ENCODE measurements at regions not wholly inside any gene's neighbourhood (a gene's known extent, or its start where the extent isn't known, plus 50 kb on each side); places are given as distances from the start of the nearest gene placed in this dataset.
A peak's percentile ranks its signal among the peaks of the same experiment; 100 is the strongest.

DNA sequence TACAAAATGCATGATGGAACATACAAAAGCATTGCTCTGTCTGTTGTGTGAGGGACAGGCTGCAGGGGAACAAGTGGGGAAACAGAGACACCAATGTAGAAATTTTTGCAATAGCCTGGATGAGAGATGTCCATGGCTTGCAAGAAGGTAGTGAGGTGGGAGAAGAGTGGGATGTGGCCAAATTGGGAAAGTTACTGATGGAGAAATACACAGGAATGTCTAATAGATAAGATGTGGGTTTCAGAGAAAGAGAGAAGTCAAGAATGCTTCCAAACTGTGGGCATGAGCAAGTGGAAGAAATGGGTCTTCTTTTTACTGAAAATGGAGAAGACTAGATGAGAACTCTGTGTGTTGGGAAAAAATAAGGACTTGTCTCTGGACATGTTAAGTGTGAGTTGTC, 592.7 kb downstream of the TNS3 start:
- no peak for DNase-seq (ENCODE audit: low read depth)

DNA sequence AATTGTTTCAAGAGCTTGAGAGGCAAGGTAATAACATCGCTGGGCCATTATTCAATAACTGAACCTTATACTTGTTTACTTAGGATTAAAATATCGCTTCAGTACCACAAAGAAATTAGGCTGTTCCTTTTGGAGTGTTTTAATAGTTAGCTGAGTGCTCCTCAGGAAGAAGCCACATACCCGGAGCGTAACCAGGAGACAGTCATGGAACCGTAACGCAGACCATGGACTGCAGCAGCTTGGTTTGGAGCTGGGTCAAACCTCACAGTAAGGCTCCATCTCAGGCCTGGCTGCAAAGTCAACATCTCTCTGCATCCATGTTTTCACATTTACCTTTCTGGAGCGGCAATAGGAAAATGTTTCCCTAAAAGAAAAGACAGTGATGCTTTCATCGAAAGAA, 599.0 kb downstream of the TNS3 start:
- no peak for DNase-seq (ENCODE audit: low read depth)

DNA sequence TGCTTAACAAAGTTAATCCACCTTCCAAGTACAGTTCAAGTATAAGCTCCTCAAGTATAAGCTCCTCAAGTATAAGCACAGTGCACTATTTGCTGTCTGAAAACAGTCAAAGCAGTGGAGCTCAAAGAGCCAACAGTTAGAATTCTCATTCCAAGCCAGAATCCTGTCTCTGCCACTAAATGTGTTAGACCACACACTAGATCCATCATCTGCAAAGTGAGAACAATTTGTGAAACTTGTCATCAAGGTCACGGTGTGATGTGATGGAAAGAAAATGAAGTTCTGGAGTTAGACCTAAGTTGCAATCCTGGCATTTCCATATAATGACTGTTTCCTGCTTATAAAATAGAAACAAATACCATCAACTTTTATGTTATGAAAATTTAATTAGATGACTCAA, 602.5 kb downstream of the TNS3 start:
- DNase-seq (ENCODE audit: low read depth), result no peak

DNA sequence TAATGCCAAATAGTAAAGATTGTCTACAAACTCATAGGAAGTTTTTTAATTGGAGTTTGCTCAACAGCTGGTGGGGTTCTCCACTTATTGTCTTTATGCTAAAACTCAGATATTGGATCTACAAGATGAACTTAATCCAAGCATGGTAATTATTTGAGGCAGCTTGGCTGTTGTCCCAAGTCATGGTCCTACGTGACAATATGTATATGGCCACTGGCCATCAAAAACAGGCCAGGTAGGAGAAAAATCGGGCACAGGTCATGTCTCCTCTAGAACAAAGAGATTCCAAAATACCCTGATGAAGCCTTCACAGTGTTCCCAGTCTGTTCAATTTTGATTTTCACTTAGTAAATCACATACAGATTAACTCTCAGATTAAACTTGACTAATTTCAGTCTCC, 606.4 kb downstream of the TNS3 start:
- no peak for DNase-seq (ENCODE audit: low read depth)

DNA sequence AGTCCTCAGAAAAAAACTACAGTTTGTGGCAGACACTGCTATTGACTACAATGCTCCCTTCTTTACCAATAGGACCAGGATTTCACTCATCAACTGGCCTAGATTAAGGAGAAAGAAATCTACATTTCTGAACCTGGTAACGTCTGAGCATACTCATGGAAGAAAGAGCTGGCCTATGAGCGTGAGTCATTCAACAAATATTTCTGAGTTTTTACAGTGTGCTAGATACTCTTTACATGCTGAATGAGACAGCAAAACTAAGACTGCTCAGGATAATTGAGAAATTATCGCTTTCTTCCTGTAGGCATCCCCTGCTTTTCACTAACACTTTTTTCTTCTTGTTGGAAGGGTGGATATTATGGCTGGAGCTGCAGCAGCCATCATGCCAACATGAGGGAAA, 609.7 kb downstream of the TNS3 start:
- DNase-seq (ENCODE audit: low read depth), result peak; percentile 45

DNA sequence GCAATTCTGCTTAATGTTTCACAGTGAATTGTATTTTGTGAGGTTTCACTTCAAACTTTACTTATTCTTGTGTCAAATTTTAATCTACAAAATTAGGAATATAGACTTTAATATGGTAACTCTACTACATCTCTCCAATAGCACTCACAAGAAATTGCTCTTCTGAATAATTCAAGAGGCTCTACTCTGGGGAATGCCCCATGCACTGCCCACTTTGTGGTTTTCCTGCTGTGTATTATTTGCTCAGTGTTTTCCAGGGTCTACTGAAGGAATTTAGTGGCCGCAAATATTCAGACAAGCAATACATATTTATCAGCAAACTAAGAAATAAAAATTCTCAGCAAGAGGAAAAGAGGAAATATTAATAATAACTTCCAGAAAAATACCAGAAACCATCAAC, 611.4 kb downstream of the TNS3 start:
- no peak for DNase-seq (ENCODE audit: low read depth)

DNA sequence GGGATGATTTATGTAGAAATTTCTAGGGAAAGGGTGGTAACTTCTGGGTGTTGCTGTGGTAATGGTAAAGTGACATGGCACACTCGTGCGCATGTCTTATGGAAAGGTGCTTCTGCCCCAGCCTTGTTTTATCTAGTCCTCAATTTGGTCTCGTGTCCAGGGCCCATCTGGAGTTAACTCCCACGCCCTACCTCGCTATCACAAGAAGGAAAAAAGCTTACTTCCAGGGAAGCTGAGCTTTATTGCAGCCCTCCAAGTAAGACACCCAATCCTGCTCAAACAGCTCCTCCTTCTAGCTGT, 611.8 kb downstream of the TNS3 start:
- no peak for DNase-seq (ENCODE audit: low read depth)

DNA sequence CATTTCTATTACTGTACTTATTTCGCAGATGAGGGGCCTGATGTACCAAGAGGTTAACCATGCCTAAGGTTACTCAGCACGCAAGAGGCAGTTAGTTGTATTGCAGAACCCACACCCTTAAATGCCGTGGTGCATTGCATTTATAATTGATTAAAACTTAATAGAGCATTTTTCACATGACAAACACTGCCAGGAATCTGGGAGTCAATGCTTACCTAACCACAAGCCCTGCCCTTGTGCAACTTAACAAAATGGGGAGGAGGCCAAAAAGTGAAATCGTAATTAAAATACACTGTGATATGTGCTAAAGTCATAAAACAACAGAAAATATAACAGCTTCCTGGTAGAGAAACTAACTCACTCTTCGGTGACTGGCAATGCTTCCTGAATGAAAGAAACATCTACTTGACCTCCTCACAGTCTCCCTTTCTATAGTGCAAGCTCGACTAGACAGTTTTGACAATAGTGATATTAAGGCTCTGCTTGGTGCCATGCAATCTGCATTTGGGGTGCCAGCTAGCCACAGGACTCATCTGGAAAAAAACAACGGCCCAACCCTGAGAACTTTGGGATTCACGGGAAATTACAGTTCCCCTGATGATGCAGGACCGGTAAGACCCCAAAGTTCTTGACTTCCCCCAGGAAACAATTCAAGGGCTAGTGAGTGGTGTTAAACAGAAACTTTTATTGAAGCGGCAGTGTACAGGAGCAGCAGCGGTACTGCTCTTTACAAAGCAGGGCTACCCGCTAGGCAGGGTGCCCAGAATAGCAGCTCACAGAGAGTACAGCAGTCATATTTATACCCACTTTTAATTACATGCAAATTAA, 612.4 kb downstream of the TNS3 start:
- DNase-seq (ENCODE audit: low read depth), result peak; percentile 47

DNA sequence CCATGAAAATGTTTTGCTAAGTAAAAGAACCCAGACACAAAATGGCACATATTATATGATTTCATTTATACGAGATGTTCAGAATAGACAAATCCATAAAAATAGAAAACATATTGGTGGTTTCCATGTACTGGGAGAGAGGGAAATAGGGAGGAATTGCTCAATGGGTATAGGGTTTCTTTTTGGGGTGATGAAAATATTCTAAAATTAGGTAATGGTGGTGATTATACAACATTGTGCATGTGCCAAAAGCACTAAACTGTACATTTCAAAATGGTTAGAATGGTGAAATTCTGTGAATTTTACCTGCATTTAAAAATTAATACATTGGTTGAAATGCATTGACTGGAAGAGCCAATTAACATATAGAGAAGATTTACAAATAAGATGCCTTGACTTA, 613.9 kb downstream of the TNS3 start:
- DNase-seq (ENCODE audit: low read depth), result no peak

DNA sequence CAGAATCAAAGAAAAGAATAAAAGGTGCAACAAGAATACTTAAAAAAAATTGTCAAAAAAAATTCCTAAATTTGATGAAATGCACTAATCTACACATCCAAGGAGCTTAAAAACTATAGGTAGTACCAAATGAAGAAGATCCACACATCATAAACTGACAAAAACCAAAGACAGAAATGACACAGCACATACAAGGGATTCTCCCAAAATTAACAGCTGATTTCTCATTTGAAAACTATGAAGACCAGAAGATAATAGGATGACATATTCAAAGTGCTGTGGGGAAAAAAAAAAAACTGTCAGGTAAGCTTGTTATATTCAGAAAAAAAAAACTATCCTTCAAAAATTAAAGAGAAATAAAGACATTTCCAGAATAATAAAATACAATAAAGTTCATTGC, 618.2 kb downstream of the TNS3 start:
- DNase-seq (ENCODE audit: low read depth), result no peak

DNA sequence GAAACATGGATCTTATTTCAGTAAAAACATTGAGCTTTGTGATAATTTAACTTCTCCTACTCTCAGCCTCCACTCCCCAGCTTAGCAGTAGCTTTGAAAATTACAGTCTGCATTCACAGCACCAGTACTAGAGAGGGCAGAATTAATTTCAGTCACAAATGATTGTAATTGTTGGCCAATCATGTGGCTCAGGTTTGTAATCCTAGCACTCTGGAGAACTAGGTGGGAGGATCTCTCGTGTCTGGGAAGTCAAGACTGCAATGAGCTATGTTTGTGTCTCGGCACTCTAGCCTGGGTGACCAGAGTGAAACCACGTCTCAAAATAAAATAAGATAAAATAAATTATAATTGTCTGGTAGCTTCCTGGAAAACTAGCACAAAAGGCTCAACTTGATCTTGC, 620.9 kb downstream of the TNS3 start:
- DNase-seq (ENCODE audit: low read depth), result no peak

DNA sequence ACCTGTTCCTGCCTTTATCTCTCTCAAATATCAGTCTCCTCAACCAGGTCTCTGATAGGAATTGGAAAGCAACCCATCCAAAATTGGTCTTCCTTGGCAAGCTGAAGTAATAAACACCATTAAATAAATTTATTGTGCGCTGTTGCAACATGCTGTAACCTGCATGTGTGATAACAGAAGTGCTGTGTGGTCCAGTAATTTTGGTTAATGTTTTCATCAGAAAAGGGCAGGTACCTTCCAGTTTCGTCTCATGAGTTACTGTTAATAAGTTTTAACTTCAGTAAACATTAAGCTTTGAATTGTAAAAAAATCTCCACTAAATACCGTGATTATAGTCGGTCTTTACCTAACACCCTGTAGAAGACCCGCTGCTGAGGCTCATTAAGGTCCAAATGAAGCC, 624.7 kb downstream of the TNS3 start:
- no peak for DNase-seq (ENCODE audit: low read depth)

DNA sequence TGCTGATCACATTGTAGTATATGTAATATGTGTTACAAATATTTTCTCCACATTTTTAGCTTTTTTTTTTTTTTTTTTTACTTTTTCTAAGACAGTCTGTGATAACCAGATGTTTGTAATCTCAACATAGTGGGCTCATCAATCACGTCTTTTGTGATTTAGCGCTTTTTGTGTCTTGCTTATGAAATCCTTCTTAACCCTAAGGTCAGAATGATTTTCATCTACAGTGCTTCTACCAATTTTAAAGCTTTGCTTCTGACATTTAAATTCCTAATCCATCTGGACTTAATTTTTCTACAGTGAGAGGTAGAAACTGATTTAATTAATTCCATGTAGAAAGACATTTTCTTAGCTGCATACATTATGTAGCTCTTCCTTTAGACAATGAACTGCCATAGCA, 626.4 kb downstream of the TNS3 start:
- peak; percentile 39 for DNase-seq (ENCODE audit: low read depth)

DNA sequence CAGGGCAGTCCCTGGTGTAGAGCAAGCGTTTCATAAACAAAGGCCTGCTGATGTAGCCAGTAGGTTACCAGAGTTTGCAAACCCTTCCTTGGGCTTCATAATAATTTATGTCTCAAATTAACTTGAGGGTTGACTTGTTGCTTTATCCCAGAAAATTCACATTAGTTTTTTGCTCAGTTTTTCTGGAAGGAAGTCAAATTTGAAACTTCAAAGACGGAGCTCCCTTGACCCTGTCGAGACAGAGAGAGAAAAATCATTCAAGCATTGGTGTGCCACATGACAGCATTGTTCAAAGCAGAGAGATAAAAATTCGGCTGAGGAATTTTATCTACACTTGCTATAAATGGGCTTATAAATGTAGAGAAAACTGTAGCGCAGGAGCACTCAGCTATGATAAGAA, 627.7 kb downstream of the TNS3 start:
- no peak for DNase-seq (ENCODE audit: low read depth)

DNA sequence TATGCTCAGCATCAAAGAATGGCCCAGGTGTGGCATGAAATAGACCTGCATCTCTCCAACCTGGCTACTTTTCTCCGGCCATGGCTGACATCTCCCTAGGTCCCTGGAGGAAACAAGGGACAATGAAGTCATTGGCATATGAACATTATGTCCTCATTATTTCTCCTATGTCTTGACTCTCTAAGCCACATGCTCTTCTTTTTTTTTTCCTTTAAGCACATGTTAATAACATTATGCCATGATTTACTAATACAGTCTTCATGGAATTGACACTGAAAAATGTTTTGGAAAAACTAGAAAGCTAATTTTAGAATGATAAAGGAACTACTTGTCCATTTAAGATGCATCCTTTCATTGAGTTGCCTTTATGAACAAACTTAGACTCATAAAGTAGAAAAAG, 628.9 kb downstream of the TNS3 start:
- no peak for DNase-seq (ENCODE audit: low read depth)

DNA sequence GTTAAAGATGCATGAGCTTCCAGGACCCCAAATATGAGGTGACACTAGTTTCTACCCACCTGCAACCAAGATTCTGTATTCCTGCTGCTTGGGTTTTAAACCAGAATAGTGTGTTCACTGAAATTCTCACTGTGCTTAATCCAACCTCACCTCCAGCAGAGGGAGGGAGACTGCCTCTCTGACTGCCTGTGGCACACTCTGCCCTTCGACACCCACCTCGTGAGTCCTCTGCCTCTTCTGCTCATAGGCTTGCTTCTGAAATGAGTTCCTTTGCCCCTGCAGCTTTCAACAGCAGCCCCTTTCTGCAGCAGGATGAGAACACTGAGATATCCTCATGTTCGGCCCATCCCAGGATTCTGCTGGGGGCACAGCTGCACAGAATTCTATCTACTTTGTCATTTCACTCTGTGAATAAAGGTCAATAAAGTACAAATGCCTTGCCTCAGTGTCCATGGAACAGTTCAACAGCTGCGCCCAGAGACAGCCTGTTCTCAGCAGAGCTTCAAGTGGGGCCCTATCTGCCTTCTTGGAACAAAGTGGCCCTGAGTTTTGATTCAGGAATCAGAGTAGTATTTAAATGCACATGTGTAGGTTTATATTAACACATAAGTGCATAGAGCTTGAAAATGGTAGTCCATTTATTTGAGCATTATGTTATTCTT, 632.5 kb downstream of the TNS3 start:
- no peak for DNase-seq (ENCODE audit: low read depth)

DNA sequence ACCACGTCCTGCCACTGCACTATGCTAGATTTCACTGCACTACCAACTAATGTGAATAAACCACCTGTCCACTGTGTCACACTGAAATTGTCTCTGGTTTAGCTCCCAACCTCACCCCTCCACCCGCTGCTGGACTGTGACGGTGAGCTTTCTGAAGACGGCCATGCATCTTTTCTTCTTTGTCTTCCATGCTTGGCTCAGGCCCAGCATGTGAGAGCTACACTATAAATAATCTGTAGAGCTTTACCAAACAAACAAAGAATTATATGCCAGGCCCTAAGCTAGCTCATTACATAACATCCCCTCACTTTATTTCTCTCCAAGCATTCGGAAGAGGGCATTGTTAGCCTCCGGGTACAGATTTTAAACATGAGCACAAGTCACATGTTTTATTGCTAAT, 633.2 kb downstream of the TNS3 start:
- no peak for DNase-seq (ENCODE audit: low read depth)

DNA sequence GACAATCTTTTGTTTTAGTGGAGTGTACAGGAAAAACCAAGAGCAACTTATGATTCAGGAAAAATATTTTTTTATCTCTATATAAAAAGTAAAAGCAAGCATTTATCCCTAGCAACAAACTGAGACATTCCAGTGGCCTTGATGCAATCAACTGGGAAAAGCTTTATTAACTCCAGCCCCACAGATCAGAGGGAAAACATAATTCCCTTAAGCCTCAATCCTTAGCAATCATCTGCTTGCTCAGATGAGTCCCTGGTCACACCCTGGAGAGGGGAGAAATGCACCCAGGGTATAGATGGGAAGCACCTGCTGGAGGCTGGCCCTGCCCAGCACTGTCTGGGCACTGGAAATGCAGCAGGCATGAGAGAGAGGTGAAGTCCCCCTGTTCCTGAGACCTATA, 636.6 kb downstream of the TNS3 start:
- DNase-seq (ENCODE audit: low read depth), result peak; percentile 43

DNA sequence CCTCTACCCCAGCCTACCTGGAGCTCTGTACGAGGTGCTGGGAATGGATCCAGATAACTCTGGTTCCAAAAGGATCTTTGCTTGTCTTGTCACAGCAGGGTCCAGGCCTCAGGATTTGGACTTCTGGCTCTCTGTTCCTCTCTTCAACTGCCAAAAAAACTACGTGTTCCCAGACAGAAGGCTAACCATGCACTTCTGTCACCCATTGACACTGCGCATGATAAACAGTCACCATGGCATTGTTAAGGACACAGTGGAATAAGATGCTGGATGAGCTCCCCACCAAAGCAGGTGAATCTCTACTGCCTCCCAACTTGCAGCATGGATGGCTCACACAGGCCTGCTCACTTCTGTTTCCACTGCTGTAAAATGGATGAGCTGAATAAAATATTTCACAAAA, 637.9 kb downstream of the TNS3 start:
- DNase-seq (ENCODE audit: low read depth), result no peak

DNA sequence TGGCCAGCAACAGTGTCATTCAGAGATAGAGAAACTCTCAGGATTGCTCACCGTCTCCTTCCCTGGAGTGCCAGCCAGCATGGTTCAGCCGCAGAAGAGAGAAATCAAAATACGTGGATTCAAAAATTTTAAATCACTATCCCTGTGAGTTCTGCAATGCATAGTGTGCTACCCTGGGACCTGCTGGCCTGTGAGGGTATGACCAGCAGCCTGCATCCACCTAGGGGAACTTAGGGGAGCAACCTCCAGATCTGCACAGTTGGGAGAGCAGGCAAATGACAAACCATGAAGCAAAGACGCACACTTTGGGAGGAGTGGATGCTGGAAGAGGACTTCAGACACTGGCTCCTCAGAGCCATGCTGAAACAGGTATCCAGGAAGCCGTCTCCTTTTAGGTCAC, 639.3 kb downstream of the TNS3 start:
- DNase-seq (ENCODE audit: low read depth), result no peak

DNA sequence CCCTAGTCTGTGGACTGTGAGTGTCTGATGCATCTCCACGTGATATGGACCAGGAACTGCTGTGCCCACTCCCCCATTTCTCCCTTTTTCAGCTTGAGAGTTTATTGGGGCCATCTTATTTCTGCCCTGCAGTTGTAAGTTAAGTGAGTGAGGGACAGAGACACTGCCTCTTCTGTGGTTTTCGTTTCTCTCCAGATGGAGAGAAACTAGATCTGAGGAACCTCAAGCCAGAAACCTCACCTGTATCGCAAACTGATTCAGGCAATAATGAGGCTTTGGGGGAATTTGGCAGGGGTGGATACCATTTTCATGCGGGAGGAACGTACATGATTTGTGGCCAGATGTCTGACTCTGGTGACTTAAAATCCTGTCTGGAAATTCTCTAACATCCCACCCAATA, 641.7 kb downstream of the TNS3 start:
- DNase-seq (ENCODE audit: low read depth), result no peak

DNA sequence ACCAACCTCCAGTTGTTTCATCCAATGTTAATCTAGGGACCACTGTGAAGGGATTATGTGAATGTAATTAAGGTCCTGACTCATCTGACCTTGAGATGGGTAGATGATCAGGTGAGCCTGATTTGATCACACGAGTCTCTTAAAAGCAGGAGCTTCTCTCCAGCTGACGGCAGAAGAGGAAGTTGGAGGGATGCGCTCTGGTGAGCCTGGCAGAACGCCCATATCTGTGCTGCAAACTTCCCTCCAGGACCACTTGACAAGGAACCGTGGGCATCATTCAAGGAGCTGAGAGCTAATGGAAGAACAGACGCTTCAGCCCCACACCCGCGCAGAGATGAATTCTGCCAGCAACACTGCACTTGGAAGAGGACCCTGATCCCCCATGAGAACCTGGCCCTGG, 642.4 kb downstream of the TNS3 start:
- no peak for DNase-seq (ENCODE audit: low read depth)

DNA sequence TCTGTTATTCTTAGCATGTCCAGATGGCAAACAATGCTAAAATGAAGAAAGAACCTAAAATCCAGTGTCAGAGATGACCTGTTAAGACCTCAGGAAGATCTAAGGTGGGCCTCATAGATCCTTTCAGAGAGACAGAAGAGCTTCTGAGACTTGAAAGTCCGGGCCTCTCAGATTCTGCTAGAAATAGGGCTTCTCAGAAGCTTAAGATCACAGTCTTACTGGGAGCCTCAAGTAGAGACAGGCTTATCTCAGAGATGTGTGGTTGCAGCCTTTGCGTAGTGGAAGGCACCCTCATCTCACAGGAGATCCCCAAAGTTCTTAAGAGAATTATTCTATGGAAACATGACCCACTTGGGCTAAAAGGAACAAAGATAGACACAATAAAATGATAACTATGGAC, 642.8 kb downstream of the TNS3 start:
- no peak for DNase-seq (ENCODE audit: low read depth)

DNA sequence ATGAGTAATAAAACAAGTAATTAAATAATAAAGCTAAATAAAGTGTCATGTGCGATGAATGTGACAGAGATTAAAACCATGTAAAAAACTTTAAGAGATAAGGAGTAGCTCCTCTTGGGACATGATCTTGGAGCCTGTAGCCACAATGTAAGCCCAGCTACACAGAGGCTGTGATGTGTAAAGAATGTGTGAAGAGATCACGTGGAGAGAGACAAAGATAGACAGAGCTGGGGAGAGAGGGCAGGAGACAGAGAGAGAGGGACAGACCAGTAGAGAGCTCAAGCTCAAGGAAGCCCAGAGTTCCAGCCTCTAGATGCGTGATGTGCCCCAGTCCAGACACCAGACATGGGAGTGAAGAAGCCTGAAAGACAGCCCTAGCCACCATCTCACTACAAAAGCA, 644.1 kb downstream of the TNS3 start:
- DNase-seq (ENCODE audit: low read depth), result no peak
